ENCODE measurements at regions not wholly inside any gene's neighbourhood (a gene's known extent, or its start where the extent isn't known, plus 50 kb on each side); places are given as distances from the start of the nearest gene placed in this dataset.

- Histone ChIP-seq H2BK15ac (ENCODE audit: low read length) (0 out of 2 replicates have a peak overlapping the region, but pooled peaks have one; percentile 20), H3K4me2 (ENCODE audit: insufficient read depth in 1 of 2, low read depth in 2 of 2, low read length in 2 of 2) (peak overlapping the region; percentile 65 to 70; a peak in 3 of 4 replicates), H3K4ac (replicated peaks; ENCODE audit: insufficient read length, low read depth, low read length) (no peak overlapping the region), H2BK5ac (ENCODE audit: low read depth, low read length) (peak overlapping the region; percentile 36; the same call in 1 of the 2 replicates), H3K23ac (ENCODE audit: insufficient read length) (no peak overlapping the region), H3K79me1 (ENCODE audit: low read depth, low read length) (no peaks in the 10 kb centered on the region), H4K5ac (ENCODE audit: insufficient read length, low read depth, low read length) (no peak overlapping the region), H3K79me2 (ENCODE audit: control insufficient read depth in 1 of 2, insufficient read depth in 2 of 2, low read length in 2 of 2) (no peaks in the 10 kb centered on the region), H3K27ac (ENCODE audit: low read depth, low read length) (peak overlapping the region; percentile 23; the same call in 1 of the 2 replicates), H3K4me3 (ENCODE audit: extremely low read depth in 1 of 4, insufficient read depth in 2 of 4, low read depth in 3 of 4, low read length in 4 of 4) (peak overlapping the region in 1 of 4 experiments; percentile 46; a peak in 1 of 8 replicates), H2BK12ac (ENCODE audit: low read depth, low read length) (no peak overlapping the region), H3K56ac (replicated peaks; ENCODE audit: insufficient read length, low read depth, low read length) (no peak overlapping the region), H3K4me1 (replicated peaks in 1 of 4; ENCODE audit: control insufficient read depth in 3 of 4, insufficient read depth in 4 of 4, low read length in 3 of 4) (peaks cover 5 to 12% (median 7%) of the 10 kb centered on the region in 4 experiments), H4K20me1 (replicated peaks in 1 of 2; ENCODE audit: control insufficient read depth in 1 of 2, insufficient read depth in 2 of 2, low read length in 2 of 2) (no peaks in the 10 kb centered on the region), H2BK120ac (replicated peaks; ENCODE audit: low read depth, low read length) (peak overlapping the region; percentile 57), H3K36me3 (ENCODE audit: control insufficient read depth in 2 of 4, insufficient read depth in 4 of 4, low read length in 3 of 4) (no peaks in the 10 kb centered on the region), H4K91ac (replicated peaks; ENCODE audit: insufficient read length, low read length) (peak overlapping the region; percentile 68), H3K27me3 (replicated peaks in 1 of 4; ENCODE audit: control insufficient read depth in 3 of 4, extremely low read depth in 1 of 4, insufficient read depth in 3 of 4, low read length in 3 of 4) (no peaks in the 10 kb centered on the region), H3K9me3 (ENCODE audit: insufficient read depth in 2 of 2, low read depth in 1 of 2, low read length in 1 of 2) (no peaks in the 10 kb centered on the region), H4K8ac (ENCODE audit: extremely low read depth, insufficient read depth, low read length) (no peak overlapping the region), H2AK5ac (ENCODE audit: low read depth, low read length) (no peak overlapping the region), H3K23me2 (ENCODE audit: low read depth, low read length) (peaks cover 5% of the 10 kb centered on the region; the same call in 1 of the 2 replicates), H3K18ac (ENCODE audit: extremely low read depth, low read length) (no peak overlapping the region), H2BK20ac (ENCODE audit: low read length) (peak overlapping the region; percentile 24), H3K9ac (replicated peaks in 1 of 4; ENCODE audit: extremely low read depth in 1 of 4, low read depth in 3 of 4, low read length in 3 of 4) (peak overlapping the region in 1 of 4 experiments; percentile 15; a peak in 1 of 7 replicates), H3K14ac (ENCODE audit: insufficient read length) (no peak overlapping the region), H2AFZ (ENCODE audit: low read length) (peak overlapping the region; percentile 68; the same call in 1 of the 2 replicates)
- ChIA-PET POLR2A (ENCODE audit: partially characterized antibody) (interaction anchor here (1.1 to 1.3 kb wide), 3 partner anchors 10 to 178 kb away, joined by 3 to 4 read pairs (median 4); no protein-coding TSS in a partner anchor), CTCF (ENCODE audit: partially characterized antibody) (interaction anchor here (0.5 to 1.6 kb wide), 3 partner anchors 7 to 421 kb away, joined by 3 to 6 read pairs (median 5); no protein-coding TSS in a partner anchor)
- DNase-seq (ENCODE audit: low read depth in 1 of 2, low spot score in 2 of 2) = no peak
- WGBS, 2 experiments (ENCODE audit: extremely low coverage in 1 of 2, insufficient coverage in 1 of 2, insufficient read length in 1 of 2, insufficient replicate concordance in 2 of 2, low coverage in 1 of 2, low lambda C conversion rate in 2 of 2, missing lambda C conversion rate in 1 of 2) = 66% methylated on average over 7 of the region's 7 CpGs; no CpG with 5 or more reads in 1 of the 2 experiments
- no peak for FAIRE-seq
- TF ChIP-seq GTF2F1 (IDR thresholded peaks at IDR 0.05; ENCODE audit: borderline replicate concordance, low read depth, low read length) = no peak
- no peak for TF ChIP-seq SAP30 (IDR thresholded peaks at IDR 0.05; ENCODE audit: insufficient read depth, insufficient replicate concordance, low read length)
- TF ChIP-seq TAF1 (IDR thresholded peaks at IDR 0.05; ENCODE audit: low read depth, low read length) = no peak
- no peak for TF ChIP-seq CTCF (IDR thresholded peaks at IDR 0.05; ENCODE audit: control extremely low read depth in 1 of 3, insufficient read depth in 1 of 3, low read depth in 1 of 3, low read length in 3 of 3)
- TF ChIP-seq CREB1 (IDR thresholded peaks at IDR 0.05) = no peak
- TF ChIP-seq POLR2A (IDR thresholded peaks at IDR 0.05; ENCODE audit: control extremely low read depth in 1 of 2, low read depth in 2 of 2, low read length in 2 of 2) = no peak
- TF ChIP-seq KDM5A (IDR thresholded peaks at IDR 0.05; ENCODE audit: low read length) = no peak
- no peak for TF ChIP-seq USF2 (IDR thresholded peaks at IDR 0.05; ENCODE audit: low read length)
- TF ChIP-seq SUZ12 (IDR thresholded peaks at IDR 0.05; ENCODE audit: low read length) = no peak
Measured at GRCh38 chr4:38489924-38490639, 173.9 kb upstream of the KLF3 start.
